HCT116 (cell line): ENCODE measurements at regions not wholly inside any gene's neighbourhood (a gene's known extent, or its start where the extent isn't known, plus 50 kb on each side); places are given as distances from the start of the nearest gene placed in this dataset.

Source experiments
- EZH2 ChIP-seq: fragments of 200-600 bp; sonication (generic); IDR thresholded peaks from 2 replicates; pipeline ENCODE4 v1.6.1; 2017; ENCODE audit warnings: antibody characterized with exemption, mixed run types
- EZH2phosphoT487 ChIP-seq: fragments of 200-600 bp; IDR thresholded peaks from 2 replicates; pipeline ENCODE4 v1.6.1; 2018; ENCODE audit warnings: antibody characterized with exemption, borderline replicate concordance
- JUND ChIP-seq: IDR thresholded peaks from 2 replicates; pipeline ENCODE4 v1.6.1; 2012
- MAX ChIP-seq: IDR thresholded peaks from 2 replicates; pipeline ENCODE4 v1.6.1; 2012
- POLR2A ChIP-seq: IDR thresholded peaks from 2 replicates; pipeline ENCODE4 v1.7.0; 2011; ENCODE audit warnings: borderline replicate concordance; ENCODE audit not compliant: insufficient read depth, insufficient read length; ENCODE audit errors: extremely low read depth
- RAD21 ChIP-seq: IDR thresholded peaks from 2 replicates; pipeline ENCODE4 v1.6.1; 2012; ENCODE audit warnings: low read depth, mild to moderate bottlenecking
- REST ChIP-seq: IDR thresholded peaks from 2 replicates; pipeline ENCODE4 v1.6.1; 2012; ENCODE audit warnings: low read depth
- SIN3A ChIP-seq: IDR thresholded peaks from 2 replicates; pipeline ENCODE4 v1.6.1; 2012; ENCODE audit warnings: low read depth
- SP1 ChIP-seq: IDR thresholded peaks from 2 replicates; pipeline ENCODE4 v1.6.1; 2012; ENCODE audit warnings: low read depth
- YY1 ChIP-seq: IDR thresholded peaks from 2 replicates; pipeline ENCODE4 v1.6.1; 2011; ENCODE audit warnings: low read length, low read depth, moderate library complexity, mild to moderate bottlenecking; ENCODE audit not compliant: insufficient replicate concordance; ENCODE audit errors: extremely low read depth
- ZFX ChIP-seq: fragments of 450-650 bp; IDR thresholded peaks from 2 replicates; pipeline ENCODE4 v1.6.1; 2017
- TF ChIP-seq, protein P1 (sequence below), 3 experiments: fragments of 200-600 bp in 1 of 3; sonication (generic) in 1 of 3; IDR thresholded peaks in 2 of 3; conservative IDR thresholded peaks in 1 of 3; 2 replicates each; pipeline ENCODE4 v1.5.1; 2012 to 2017; ENCODE audit warnings: low read depth in 2 of 3, low read length in 2 of 3, antibody characterized with exemption in 1 of 3, borderline replicate concordance in 1 of 3, control low read depth in 1 of 3, mild to moderate bottlenecking in 1 of 3, mixed read lengths in 1 of 3, mixed run types in 1 of 3, moderate library complexity in 1 of 3; ENCODE audit not compliant: insufficient read depth in 1 of 3

- TF ChIP-seq, protein P1, sequence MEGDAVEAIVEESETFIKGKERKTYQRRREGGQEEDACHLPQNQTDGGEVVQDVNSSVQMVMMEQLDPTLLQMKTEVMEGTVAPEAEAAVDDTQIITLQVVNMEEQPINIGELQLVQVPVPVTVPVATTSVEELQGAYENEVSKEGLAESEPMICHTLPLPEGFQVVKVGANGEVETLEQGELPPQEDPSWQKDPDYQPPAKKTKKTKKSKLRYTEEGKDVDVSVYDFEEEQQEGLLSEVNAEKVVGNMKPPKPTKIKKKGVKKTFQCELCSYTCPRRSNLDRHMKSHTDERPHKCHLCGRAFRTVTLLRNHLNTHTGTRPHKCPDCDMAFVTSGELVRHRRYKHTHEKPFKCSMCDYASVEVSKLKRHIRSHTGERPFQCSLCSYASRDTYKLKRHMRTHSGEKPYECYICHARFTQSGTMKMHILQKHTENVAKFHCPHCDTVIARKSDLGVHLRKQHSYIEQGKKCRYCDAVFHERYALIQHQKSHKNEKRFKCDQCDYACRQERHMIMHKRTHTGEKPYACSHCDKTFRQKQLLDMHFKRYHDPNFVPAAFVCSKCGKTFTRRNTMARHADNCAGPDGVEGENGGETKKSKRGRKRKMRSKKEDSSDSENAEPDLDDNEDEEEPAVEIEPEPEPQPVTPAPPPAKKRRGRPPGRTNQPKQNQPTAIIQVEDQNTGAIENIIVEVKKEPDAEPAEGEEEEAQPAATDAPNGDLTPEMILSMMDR (IDR thresholded peaks at IDR 0.05 in 2 of 3, conservative IDR thresholded peaks at IDR 0.05 in 1 of 3; ENCODE audit: borderline replicate concordance in 1 of 3, insufficient read depth in 1 of 3, low read depth in 2 of 3, low read length in 2 of 3) = no peak
- TF ChIP-seq POLR2A (no peak), SIN3A (no peak), MAX (no peak), EZH2 (no peak), YY1 (no peak), REST (no peak), JUND (no peak), SP1 (no peak), RAD21 (no peak), EZH2phosphoT487 (no peak), ZFX (no peak)
Observed at GRCh38 chr18:75339936-75340605, 87.4 kb downstream of the SMIM21 start.
